Liver (tissue), 8 donors: ENCODE measurements at regions not wholly inside any gene's neighbourhood (a gene's known extent, or its start where the extent isn't known, plus 50 kb on each side); places are given as distances from the start of the nearest gene placed in this dataset.
"Not testable (repeated sequence)": the region's sequence is repeated elsewhere in the genome, so short reads cannot be mapped to it uniquely, and the experiment has no call there.

ENCODE experiments used
- DNase-seq: peaks from one replicate; pipeline ENCODE4 v3.0.0-alpha.2; 2017; ENCODE audit warnings: low spot score
- H3K27ac ChIP-seq, 2 donors: one replicate each; pipeline ENCODE4 v1.7.0; 2013; ENCODE audit warnings: inconsistent platforms in 2 of 2, low read length in 2 of 2, control low read depth in 1 of 2, low read depth in 1 of 2, mild to moderate bottlenecking in 1 of 2
- H3K27me3 ChIP-seq, 4 donors: one replicate each; pipeline versions ENCODE4 v1.6.1 to v1.7.0; 2013; ENCODE audit warnings: low read length in 3 of 4, inconsistent platforms in 1 of 4, mild to moderate bottlenecking in 1 of 4, moderate library complexity in 1 of 4; ENCODE audit not compliant: control insufficient read depth in 4 of 4, insufficient read depth in 4 of 4
- H3K36me3 ChIP-seq, 4 donors: one replicate each; pipeline versions ENCODE4 v1.6.1 to v1.7.0; 2013; ENCODE audit warnings: low read length in 3 of 4, mild to moderate bottlenecking in 3 of 4, low read depth in 1 of 4, moderate library complexity in 1 of 4; ENCODE audit not compliant: control insufficient read depth in 4 of 4, insufficient read depth in 3 of 4
- H3K4me1 ChIP-seq, 4 donors: one replicate each; pipeline versions ENCODE4 v1.6.1 to v1.7.0; 2013; ENCODE audit warnings: low read length in 3 of 4, mild to moderate bottlenecking in 3 of 4, moderate library complexity in 1 of 4; ENCODE audit not compliant: control insufficient read depth in 4 of 4, insufficient read depth in 4 of 4
- H3K4me3 ChIP-seq, 3 donors: one replicate each; pipeline versions ENCODE4 v1.6.1 to v1.7.0; 2013; ENCODE audit warnings: low read length in 3 of 3, control low read depth in 1 of 3, low read depth in 1 of 3, mild to moderate bottlenecking in 1 of 3
- H3K9ac ChIP-seq, 2 donors: one replicate each; pipeline ENCODE4 v1.7.0; 2013; ENCODE audit warnings: low read length in 2 of 2, mild to moderate bottlenecking in 2 of 2, moderate library complexity in 2 of 2, control low read depth in 1 of 2, low read depth in 1 of 2
- H3K9me3 ChIP-seq, 4 donors: one replicate each; pipeline versions ENCODE4 v1.6.1 to v1.7.0; 2013; ENCODE audit warnings: low read length in 3 of 4; ENCODE audit not compliant: control insufficient read depth in 4 of 4
- ATF3 ChIP-seq: IDR thresholded peaks from 2 replicates; pipeline ENCODE4 v1.6.1; 2016; ENCODE audit warnings: antibody characterized with exemption
- EGR1 ChIP-seq, 2 donors: IDR thresholded peaks; 2 replicates each; pipeline ENCODE4 v1.6.1; 2016 to 2018; ENCODE audit warnings: antibody characterized with exemption in 2 of 2, low read depth in 2 of 2
- FOXA1 ChIP-seq: IDR thresholded peaks from 2 replicates; pipeline ENCODE4 v1.6.1; 2016; ENCODE audit warnings: antibody characterized with exemption
- GABPA ChIP-seq, 2 donors: IDR thresholded peaks in 1 of 2; conservative IDR thresholded peaks in 1 of 2; 2 replicates each; pipeline ENCODE4 v1.6.1; 2016; ENCODE audit warnings: antibody characterized with exemption in 2 of 2, mild to moderate bottlenecking in 1 of 2, moderate library complexity in 1 of 2
- HNF4A ChIP-seq, 2 donors: conservative IDR thresholded peaks; 2 replicates each; pipeline ENCODE4 v1.6.1; 2016; ENCODE audit warnings: antibody characterized with exemption in 2 of 2, mild to moderate bottlenecking in 2 of 2
- HNF4G ChIP-seq: IDR thresholded peaks from 2 replicates; pipeline ENCODE4 v1.6.1; 2016; ENCODE audit warnings: antibody characterized with exemption
- JUND ChIP-seq, 2 donors: IDR thresholded peaks; 2 replicates each; pipeline ENCODE4 v1.6.1; 2016; ENCODE audit warnings: antibody characterized with exemption in 2 of 2
- NR2F2 ChIP-seq: IDR thresholded peaks from 2 replicates; pipeline ENCODE4 v1.6.1; 2016; ENCODE audit warnings: antibody characterized with exemption
- RAD21 ChIP-seq, 2 donors: IDR thresholded peaks; 2 replicates each; pipeline ENCODE4 v1.6.1; 2016; ENCODE audit warnings: antibody characterized with exemption in 2 of 2, mild to moderate bottlenecking in 2 of 2
- REST ChIP-seq: IDR thresholded peaks from 2 replicates; pipeline ENCODE4 v1.6.1; 2016; ENCODE audit warnings: antibody characterized with exemption, mild to moderate bottlenecking
- RXRA ChIP-seq, 2 donors: IDR thresholded peaks; 2 replicates each; pipeline ENCODE4 v1.6.1; 2017 to 2018; ENCODE audit warnings: antibody characterized with exemption in 2 of 2, mild to moderate bottlenecking in 1 of 2
- SP1 ChIP-seq: IDR thresholded peaks from 2 replicates; pipeline ENCODE4 v1.6.1; 2018; ENCODE audit warnings: antibody characterized with exemption, mild to moderate bottlenecking
- YY1 ChIP-seq: IDR thresholded peaks from 2 replicates; pipeline ENCODE4 v1.6.1; 2016; ENCODE audit warnings: antibody characterized with exemption, mild to moderate bottlenecking
- ZBTB33 ChIP-seq: IDR thresholded peaks from 2 replicates; pipeline ENCODE4 v1.6.1; 2016; ENCODE audit warnings: antibody characterized with exemption
- WGBS: extraction: QIAGEN DNeasy Blood & Tissue Kit; methylation state at CpG from one replicate; pipeline ENCODE4 v1.1.7; 2013; 5-methylcytosine and 5-hydroxymethylcytosine counted together
- TF ChIP-seq, protein P1 (sequence below): fragments of 150-350 bp; IDR thresholded peaks from 2 replicates; pipeline ENCODE4 v1.5.1; 2017; ENCODE audit warnings: improper control_type of control experiment, low read depth, low read length; ENCODE audit not compliant: missing input control
- TF ChIP-seq, protein P2 (sequence below): IDR thresholded peaks from 2 replicates; pipeline ENCODE4 v1.6.1; 2016; ENCODE audit warnings: antibody characterized with exemption
- donor health status: healthy.
- donor health status: healthy.
- donor health status: healthy.
- donor health status: healthy.
- donor health status: healthy.

DNA sequence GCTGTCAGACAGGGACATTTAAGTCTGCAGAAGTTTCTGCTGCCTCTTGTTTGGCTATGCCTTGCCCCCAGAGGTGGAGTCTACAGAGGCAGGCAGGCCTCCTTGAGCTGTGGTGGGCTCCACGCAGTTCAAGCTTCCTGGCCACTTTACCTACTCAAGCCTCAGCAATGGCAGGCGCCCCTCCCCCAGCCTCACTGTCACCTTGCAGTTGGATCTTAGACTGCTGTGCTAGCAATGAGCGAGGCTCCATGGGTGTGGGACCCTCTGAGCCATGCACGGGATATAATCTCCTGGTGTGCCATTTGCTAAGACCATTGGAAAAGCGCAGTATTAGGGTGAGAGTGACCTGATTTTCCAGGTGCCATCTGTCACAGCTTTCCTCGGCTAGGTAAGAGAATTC is 542.7 kb upstream of the SEMA6A start:
- not testable (repeated sequence) for DNase-seq, H3K27me3 ChIP-seq
- 66% methylated on average over 6 of the region's 6 CpGs for WGBS

DNA sequence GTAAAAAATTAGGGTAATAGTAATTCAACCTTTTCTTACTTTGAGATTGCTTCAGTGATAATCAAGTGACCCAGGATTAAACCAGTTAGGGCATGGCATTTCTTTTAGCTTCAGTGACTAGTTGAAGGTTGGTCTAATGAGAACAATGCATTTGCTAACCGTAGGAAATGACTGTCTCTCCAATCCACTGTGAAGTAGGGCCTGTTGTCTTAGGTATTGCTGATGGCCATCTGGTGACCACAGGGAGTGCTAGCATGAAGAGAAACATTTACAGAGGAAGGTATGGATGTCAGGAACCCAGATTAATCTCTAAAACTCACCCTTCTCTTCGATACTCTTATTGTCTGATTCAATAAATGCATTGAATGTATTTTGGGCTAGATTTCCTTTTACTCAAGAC is 535.9 kb upstream of the SEMA6A start:
- Histone ChIP-seq H3K9me3 (no peaks in the 10 kb centered on the region), H3K9ac (no peak overlapping the region), H3K4me3 (no peak overlapping the region), H3K27me3 (no peaks in the 10 kb centered on the region), H3K4me1 (no peaks in the 10 kb centered on the region), H3K27ac (no peak overlapping the region), H3K36me3 (no peaks in the 10 kb centered on the region)
- no peak for DNase-seq
- WGBS, result 81% methylated on average over 2 of the region's 2 CpGs
- TF ChIP-seq, protein P1, sequence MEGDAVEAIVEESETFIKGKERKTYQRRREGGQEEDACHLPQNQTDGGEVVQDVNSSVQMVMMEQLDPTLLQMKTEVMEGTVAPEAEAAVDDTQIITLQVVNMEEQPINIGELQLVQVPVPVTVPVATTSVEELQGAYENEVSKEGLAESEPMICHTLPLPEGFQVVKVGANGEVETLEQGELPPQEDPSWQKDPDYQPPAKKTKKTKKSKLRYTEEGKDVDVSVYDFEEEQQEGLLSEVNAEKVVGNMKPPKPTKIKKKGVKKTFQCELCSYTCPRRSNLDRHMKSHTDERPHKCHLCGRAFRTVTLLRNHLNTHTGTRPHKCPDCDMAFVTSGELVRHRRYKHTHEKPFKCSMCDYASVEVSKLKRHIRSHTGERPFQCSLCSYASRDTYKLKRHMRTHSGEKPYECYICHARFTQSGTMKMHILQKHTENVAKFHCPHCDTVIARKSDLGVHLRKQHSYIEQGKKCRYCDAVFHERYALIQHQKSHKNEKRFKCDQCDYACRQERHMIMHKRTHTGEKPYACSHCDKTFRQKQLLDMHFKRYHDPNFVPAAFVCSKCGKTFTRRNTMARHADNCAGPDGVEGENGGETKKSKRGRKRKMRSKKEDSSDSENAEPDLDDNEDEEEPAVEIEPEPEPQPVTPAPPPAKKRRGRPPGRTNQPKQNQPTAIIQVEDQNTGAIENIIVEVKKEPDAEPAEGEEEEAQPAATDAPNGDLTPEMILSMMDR, result no peak
- TF ChIP-seq HNF4A (conservative IDR thresholded peaks at IDR 0.05) (no peak), ATF3 (no peak), NR2F2 (no peak), RAD21 (IDR thresholded peaks at IDR 0.05) (no peak), RXRA (IDR thresholded peaks at IDR 0.05) (no peak), GABPA (IDR thresholded peaks at IDR 0.05 in 1 of 2, conservative IDR thresholded peaks at IDR 0.05 in 1 of 2) (no peak), YY1 (no peak), JUND (IDR thresholded peaks at IDR 0.05) (no peak), EGR1 (IDR thresholded peaks at IDR 0.05; ENCODE audit: low read depth in 2 of 2) (no peak), SP1 (no peak), HNF4G (no peak), REST (no peak), FOXA1 (no peak), ZBTB33 (no peak)
- TF ChIP-seq, protein P2, sequence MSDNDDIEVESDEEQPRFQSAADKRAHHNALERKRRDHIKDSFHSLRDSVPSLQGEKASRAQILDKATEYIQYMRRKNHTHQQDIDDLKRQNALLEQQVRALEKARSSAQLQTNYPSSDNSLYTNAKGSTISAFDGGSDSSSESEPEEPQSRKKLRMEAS, result no peak

More for the DNA sequence above, 542.7 kb upstream of the SEMA6A start:
- not testable (repeated sequence) for H3K4me1 ChIP-seq, H3K9ac ChIP-seq, H3K4me3 ChIP-seq, H3K36me3 ChIP-seq, H3K9me3 ChIP-seq, H3K27ac ChIP-seq
